Gastrocnemius medialis (tissue), 4 donors: ENCODE measurements at regions not wholly inside any gene's neighbourhood (a gene's known extent, or its start where the extent isn't known, plus 50 kb on each side); places are given as distances from the start of the nearest gene placed in this dataset.

Experiments
- ATAC-seq, 2 donors: fragments of 150-250 bp; one replicate each; pipeline ENCODE4 v1.9.1; 2016
- DNase-seq, 2 donors: peaks; one replicate each; pipeline ENCODE4 v3.0.0-alpha.2; 2019
- H3K27ac ChIP-seq, 4 donors: fragments of 200-600 bp; sonication (generic); 1 replicate in 1 of 4; 2 replicates in 3 of 4; pipeline ENCODE4 v1.5.1; 2016 to 2018; ENCODE audit warnings: mild to moderate bottlenecking in 2 of 4, moderate library complexity in 1 of 4
- H3K27me3 ChIP-seq, 3 donors: fragments of 200-600 bp; sonication (generic) in 2 of 3; 1 replicate in 1 of 3; 2 replicates in 2 of 3; pipeline versions ENCODE4 v1.5.1 to v1.6.0; 2016 to 2019; ENCODE audit warnings: mild to moderate bottlenecking in 1 of 3, moderate library complexity in 1 of 3
- H3K36me3 ChIP-seq, 2 donors: fragments of 200-600 bp; sonication (generic) in 1 of 2; one replicate each; pipeline ENCODE4 v1.5.1; 2017 to 2018
- H3K4me1 ChIP-seq, 2 donors: fragments of 200-600 bp; sonication (generic) in 1 of 2; one replicate each; pipeline ENCODE4 v1.5.1; 2016 to 2017; ENCODE audit warnings: mild to moderate bottlenecking in 2 of 2
- H3K4me3 ChIP-seq, 4 donors: fragments of 200-600 bp; sonication (generic) in 3 of 4; 1 replicate in 1 of 4; 2 replicates in 3 of 4; pipeline ENCODE4 v1.5.1; 2016 to 2019; ENCODE audit warnings: mild to moderate bottlenecking in 2 of 4
- H3K9me3 ChIP-seq, 3 donors: fragments of 200-600 bp; sonication (generic) in 2 of 3; 1 replicate in 1 of 3; 2 replicates in 2 of 3; pipeline ENCODE4 v1.5.1; 2016 to 2019
- POLR2A ChIP-seq, 2 donors: fragments of 450-650 bp; IDR thresholded peaks; one replicate each; pipeline ENCODE4 v1.6.1; 2017; ENCODE audit warnings: antibody characterized with exemption in 2 of 2, mild to moderate bottlenecking in 2 of 2, moderate library complexity in 2 of 2
- in situ Hi-C, 4 donors: fragments of 200-750 bp; cut with MboI; loops; one replicate each; pipeline versions ENCODE4 v1.15.0 to v1.8.0; 2017; ENCODE audit warnings: low sequenced_read_pairs in 4 of 4
- intact Hi-C: fragments of 100-400 bp; cut with DNase I; formaldehyde crosslinking; loops from one replicate; pipeline ENCODE4 v1.15.1; 2023; ENCODE audit warnings: low total_unique reads
- TF ChIP-seq, protein P1 (sequence below), 5 experiments: fragments of 450-650 bp in 3 of 5; fragments of 200-600 bp in 2 of 5; sonication (generic) in 2 of 5; IDR thresholded peaks in 4 of 5; conservative IDR thresholded peaks in 1 of 5; 1 replicate in 4 of 5; 2 replicates in 1 of 5; pipeline ENCODE4 v1.5.1; 2016 to 2019; ENCODE audit warnings: antibody characterized with exemption in 5 of 5, mild to moderate bottlenecking in 3 of 5, moderate library complexity in 3 of 5

DNA sequence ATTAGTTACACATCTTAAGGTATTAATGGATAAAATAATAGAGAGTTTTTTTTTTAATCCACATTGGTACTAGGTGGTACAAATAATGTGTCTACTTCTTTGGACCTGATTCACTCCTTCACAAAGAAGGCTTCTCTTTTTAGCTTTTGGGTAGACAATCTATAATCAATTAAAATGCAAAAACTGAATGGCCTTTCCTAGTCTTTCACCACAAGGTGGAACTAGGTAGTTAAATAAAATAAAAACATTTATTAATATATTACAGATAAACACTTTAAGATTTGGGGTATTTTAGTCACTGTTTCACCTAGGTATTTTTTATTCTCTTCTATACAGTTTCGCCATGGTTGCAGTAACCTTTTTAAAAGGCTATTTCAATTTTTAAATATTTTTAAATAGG lies 68.3 kb upstream of the DST start:
- Histone ChIP-seq H3K9me3 (no peaks in the 10 kb centered on the region), H3K27me3 (no peaks in the 10 kb centered on the region), H3K27ac (peak overlapping the region in 3 of 4 donors; percentile 3 to 35 (median 16)), H3K36me3 (no peaks in the 10 kb centered on the region), H3K4me3 (no peak overlapping the region), H3K4me1 (peaks cover 57 to 63% of the 10 kb centered on the region in 2 donors)
- in situ Hi-C loops = loop anchor here in 1 of 4 donors (10.0 kb wide), 1 partner anchor 54 kb away; no protein-coding TSS in a partner anchor
- TF ChIP-seq, protein P1, sequence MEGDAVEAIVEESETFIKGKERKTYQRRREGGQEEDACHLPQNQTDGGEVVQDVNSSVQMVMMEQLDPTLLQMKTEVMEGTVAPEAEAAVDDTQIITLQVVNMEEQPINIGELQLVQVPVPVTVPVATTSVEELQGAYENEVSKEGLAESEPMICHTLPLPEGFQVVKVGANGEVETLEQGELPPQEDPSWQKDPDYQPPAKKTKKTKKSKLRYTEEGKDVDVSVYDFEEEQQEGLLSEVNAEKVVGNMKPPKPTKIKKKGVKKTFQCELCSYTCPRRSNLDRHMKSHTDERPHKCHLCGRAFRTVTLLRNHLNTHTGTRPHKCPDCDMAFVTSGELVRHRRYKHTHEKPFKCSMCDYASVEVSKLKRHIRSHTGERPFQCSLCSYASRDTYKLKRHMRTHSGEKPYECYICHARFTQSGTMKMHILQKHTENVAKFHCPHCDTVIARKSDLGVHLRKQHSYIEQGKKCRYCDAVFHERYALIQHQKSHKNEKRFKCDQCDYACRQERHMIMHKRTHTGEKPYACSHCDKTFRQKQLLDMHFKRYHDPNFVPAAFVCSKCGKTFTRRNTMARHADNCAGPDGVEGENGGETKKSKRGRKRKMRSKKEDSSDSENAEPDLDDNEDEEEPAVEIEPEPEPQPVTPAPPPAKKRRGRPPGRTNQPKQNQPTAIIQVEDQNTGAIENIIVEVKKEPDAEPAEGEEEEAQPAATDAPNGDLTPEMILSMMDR (IDR thresholded peaks at IDR 0.05 in 4 of 5, conservative IDR thresholded peaks at IDR 0.05 in 1 of 5) = no peak
- no peak for TF ChIP-seq POLR2A (IDR thresholded peaks at IDR 0.05)
- ATAC-seq (no peak), DNase-seq (no peak)
- intact Hi-C loops = loop anchor here (5.0 kb wide), 1 partner anchor 46 kb away; no protein-coding TSS in a partner anchor

DNA sequence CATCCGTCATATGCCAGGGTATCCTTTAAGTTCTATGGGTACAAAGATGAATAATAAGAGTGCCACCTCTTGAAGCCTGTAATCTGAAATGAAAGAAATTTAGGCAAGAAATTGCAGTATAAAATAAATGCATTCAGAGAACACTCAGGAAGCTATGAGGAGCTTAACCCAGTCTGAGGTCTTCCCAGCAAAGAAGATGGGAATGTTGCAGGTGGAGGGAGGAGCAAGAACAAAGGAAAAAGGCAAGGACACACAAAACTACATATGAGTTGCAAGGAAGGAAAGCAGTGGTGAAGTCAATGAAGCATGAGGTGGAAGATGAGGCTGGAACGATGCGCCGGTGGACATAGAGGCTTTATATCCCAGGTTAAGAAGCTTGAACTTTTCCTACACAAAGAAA lies 67.0 kb upstream of the DST start:
- peaks cover 49 to 50% of the 10 kb centered on the region in 2 donors for H3K4me1 ChIP-seq
- no peak overlapping the region for H3K4me3 ChIP-seq
- H3K36me3 ChIP-seq = no peaks in the 10 kb centered on the region
- peak overlapping the region in 3 of 4 donors; percentile 21 to 36 (median 35) for H3K27ac ChIP-seq
- no peak for DNase-seq
- H3K9me3 ChIP-seq = no peaks in the 10 kb centered on the region
- in situ Hi-C loops (loop anchor here in 2 of 4 donors (5.0 to 10.0 kb wide), 3 partner anchors 55 to 138 kb away; no protein-coding TSS in a partner anchor), intact Hi-C loops (loop anchor here (1.0 to 5.0 kb wide), 2 partner anchors 48 to 142 kb away; no protein-coding TSS in a partner anchor)
- no peak for TF ChIP-seq POLR2A (IDR thresholded peaks at IDR 0.05)
- TF ChIP-seq, protein P1 (IDR thresholded peaks at IDR 0.05 in 4 of 5, conservative IDR thresholded peaks at IDR 0.05 in 1 of 5) = no peak
- no peaks in the 10 kb centered on the region for H3K27me3 ChIP-seq
- ATAC-seq = no peak

DNA sequence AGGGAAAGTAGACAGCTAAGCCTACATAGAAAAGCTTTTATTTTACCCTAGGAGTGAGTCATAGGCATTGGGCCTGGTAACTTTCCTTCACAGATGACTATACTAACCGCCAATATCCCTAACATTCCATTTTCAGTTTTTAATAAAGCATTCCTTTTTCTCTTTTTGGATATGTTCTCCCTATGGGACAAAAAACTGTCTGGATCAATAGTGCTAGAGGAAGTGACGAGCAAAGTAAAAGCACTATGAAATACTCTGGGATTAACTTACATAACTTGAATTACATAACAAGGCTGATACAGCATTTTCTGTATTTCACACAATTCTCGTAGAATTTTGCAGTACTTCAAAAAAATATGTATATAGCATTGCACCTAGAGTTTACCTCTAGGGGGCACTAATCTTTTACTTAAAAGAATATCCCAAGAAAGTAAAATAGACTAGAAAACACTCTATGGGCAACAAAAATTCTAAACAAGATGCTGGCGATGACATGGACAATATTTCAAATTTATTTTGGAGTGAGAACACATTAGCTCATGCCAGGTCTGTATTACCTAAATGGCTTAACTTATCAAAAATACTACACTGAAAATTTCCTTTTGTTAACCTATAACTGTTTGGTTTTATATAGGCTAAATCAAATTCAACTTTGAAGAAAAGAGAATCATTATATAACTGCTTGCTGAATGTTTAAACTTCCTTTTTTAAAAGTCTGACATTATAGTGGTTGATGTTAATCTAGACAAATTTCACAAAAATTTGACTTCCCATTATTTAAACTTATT lies 66.3 kb upstream of the DST start:
- peak overlapping the region; percentile 16 to 37 (median 29) for H3K27ac ChIP-seq
- ATAC-seq (peak in 1 of 2 donors; percentile 21), DNase-seq (no peak)
- intact Hi-C loops = loop anchor here (1.0 kb wide), 1 partner anchor 142 kb away; no protein-coding TSS in a partner anchor
- no peaks in the 10 kb centered on the region for H3K9me3 ChIP-seq
- in situ Hi-C loops = loop anchor here in 2 of 4 donors (5.0 to 10.0 kb wide), 2 partner anchors 136 to 138 kb away; no protein-coding TSS in a partner anchor
- no peaks in the 10 kb centered on the region for H3K27me3 ChIP-seq
- H3K4me1 ChIP-seq = peaks cover 43 to 44% of the 10 kb centered on the region in 2 donors
- H3K36me3 ChIP-seq = no peaks in the 10 kb centered on the region
- no peak overlapping the region for H3K4me3 ChIP-seq
- no peak for TF ChIP-seq POLR2A (IDR thresholded peaks at IDR 0.05)
- TF ChIP-seq, protein P1 (IDR thresholded peaks at IDR 0.05 in 4 of 5, conservative IDR thresholded peaks at IDR 0.05 in 1 of 5) = peak; percentile 59 to 79 (median 70)

DNA sequence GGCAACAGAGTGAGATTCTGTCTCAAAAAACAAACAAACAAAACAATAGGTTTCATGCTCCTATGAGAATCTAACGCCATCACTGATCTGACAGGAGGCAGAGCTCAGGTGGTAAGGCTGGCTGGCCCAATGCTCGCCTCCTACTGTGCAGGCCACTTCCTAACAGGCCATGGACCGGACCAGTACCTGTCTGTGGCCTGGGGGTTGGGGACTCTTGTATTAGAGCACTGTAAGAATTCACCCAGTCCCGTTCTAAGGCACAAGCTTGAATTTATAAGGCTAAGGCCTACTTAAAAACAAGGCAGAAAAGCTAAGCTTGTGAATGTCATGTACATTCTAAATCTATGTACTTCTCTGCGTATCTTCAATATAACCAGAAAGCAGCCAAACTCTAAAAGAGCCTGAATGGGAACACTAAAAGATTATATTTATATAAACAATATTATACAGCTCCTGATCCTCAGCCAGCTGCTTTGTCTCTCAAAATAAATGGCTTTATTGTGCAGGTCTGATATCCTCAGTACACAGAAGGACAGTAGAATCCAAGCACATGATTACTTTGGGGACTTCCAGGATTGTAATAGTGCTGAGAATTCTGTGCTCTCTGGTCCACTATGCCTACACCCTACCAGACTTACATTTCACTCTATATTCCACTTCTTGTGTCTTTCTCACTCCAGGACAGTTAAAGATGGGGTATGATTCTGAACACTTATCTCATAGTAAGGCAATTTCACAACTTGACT lies 64.5 kb upstream of the DST start:
- H3K4me3 ChIP-seq = no peak overlapping the region
- no peaks in the 10 kb centered on the region for H3K9me3 ChIP-seq
- no peaks in the 10 kb centered on the region for H3K36me3 ChIP-seq
- intact Hi-C loops (no loop called here), in situ Hi-C loops (loop anchor here in 2 of 4 donors (5.0 to 10.0 kb wide), 2 partner anchors 138 to 140 kb away; no protein-coding TSS in a partner anchor)
- ATAC-seq (peak in 1 of 2 donors; percentile 41), DNase-seq (no peak)
- peak overlapping the region in 3 of 4 donors; percentile 5 to 37 (median 23) for H3K27ac ChIP-seq
- TF ChIP-seq, protein P1 (IDR thresholded peaks at IDR 0.05 in 4 of 5, conservative IDR thresholded peaks at IDR 0.05 in 1 of 5) = no peak
- TF ChIP-seq POLR2A (IDR thresholded peaks at IDR 0.05) = no peak
- peaks cover 31% of the 10 kb centered on the region in 2 donors for H3K4me1 ChIP-seq
- no peaks in the 10 kb centered on the region for H3K27me3 ChIP-seq
